Peyer's patch (tissue), 4 donors: ENCODE measurements at regions not wholly inside any gene's neighbourhood (a gene's known extent, or its start where the extent isn't known, plus 50 kb on each side); places are given as distances from the start of the nearest gene placed in this dataset.
"Not testable (repeated sequence)": the region's sequence is repeated elsewhere in the genome, so short reads cannot be mapped to it uniquely, and the experiment has no call there.

Experiments used
- CTCF ChIP-seq, 6 experiments: fragments of 450-650 bp in 4 of 6; fragments of 200-600 bp in 2 of 6; sonication (generic) in 1 of 6; IDR thresholded peaks; one replicate each; pipeline ENCODE4 v1.5.1; 2017 to 2019; ENCODE audit warnings: antibody characterized with exemption in 6 of 6, mild to moderate bottlenecking in 3 of 6, moderate library complexity in 1 of 6
- POLR2A ChIP-seq, 2 donors: fragments of 450-650 bp; IDR thresholded peaks; one replicate each; pipeline ENCODE4 v1.5.1; 2017; ENCODE audit warnings: antibody characterized with exemption in 2 of 2, mild to moderate bottlenecking in 2 of 2, moderate library complexity in 2 of 2

GRCh38 chr16:22662958-22663357 lies 151.0 kb upstream of the HS3ST2 start:
- TF ChIP-seq CTCF, POLR2A (IDR thresholded peaks at IDR 0.05): not testable (repeated sequence)
